HG02571 (cell line): ENCODE measurements at regions not wholly inside any gene's neighbourhood (a gene's known extent, or its start where the extent isn't known, plus 50 kb on each side); places are given as distances from the start of the nearest gene placed in this dataset.
"Not testable (repeated sequence)": the region's sequence is repeated elsewhere in the genome, so short reads cannot be mapped to it uniquely, and the experiment has no call there.

Experiments
- ATAC-seq: cut with Tn5 transposase; IDR thresholded peaks from one replicate; pipeline ENCODE4 v1.9.1; 2021; ENCODE audit warnings: mild to moderate bottlenecking, moderate library complexity; ENCODE audit not compliant: unreplicated experiment

DNA sequence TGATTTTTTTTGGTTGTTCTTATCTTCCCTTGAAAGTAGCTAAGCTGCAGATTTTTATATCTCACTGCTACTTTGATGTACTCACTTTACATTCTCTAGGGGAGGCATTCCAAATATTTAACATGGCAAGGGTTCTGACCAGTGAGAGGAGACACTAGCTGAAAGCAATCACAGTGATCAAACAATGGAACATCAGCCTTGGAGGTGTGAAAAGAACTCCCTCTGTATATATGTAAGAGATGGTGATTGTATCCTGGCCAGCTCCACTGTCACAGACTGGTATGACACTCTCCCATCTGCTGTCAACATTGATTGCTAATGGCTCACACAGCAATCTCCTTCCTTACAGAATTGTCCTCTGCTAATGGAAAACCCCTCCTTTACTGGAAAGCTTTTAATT lies 291.7 kb upstream of the CDH19 start:
- no peak for ATAC-seq

DNA sequence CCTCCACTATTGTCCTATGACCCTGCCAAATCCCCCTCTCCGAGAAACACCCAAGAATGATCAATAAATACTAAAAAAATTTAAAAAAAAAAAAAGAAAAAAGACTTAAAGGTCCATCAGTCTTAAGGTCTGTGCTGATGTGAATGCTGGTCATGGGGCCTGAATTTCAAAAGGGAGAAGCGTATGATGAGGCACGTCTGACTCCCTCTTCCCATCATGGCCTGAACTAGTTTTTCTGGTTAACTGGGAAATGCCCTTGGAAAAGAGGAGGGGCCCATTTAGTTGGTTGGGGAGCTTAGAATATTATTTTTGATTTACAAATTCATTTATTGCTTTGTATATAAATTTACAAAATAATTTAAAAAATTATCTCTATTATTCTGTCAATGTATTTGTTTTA lies 291.0 kb upstream of the CDH19 start:
- ATAC-seq, result no peak

DNA sequence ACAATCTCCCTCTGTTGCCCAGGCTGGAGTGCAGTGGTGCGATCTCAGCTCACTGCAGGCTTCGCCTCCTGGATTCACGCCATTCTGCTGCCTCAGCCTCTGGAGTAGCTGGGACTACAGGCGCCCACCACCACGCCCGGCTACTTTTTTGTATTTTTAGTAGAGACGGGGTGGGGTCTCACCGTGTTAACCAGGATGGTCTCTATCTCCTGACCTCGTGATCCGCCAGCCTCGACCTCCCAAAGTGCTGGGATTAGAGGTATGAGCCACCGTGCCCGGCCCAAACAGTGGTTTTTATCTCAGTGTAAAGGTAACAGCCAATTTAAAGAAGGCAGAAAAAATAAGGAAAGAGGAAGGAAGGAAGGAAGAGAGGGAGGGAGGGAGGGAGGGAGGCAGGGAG lies 288.5 kb upstream of the CDH19 start:
- ATAC-seq, result not testable (repeated sequence)

DNA sequence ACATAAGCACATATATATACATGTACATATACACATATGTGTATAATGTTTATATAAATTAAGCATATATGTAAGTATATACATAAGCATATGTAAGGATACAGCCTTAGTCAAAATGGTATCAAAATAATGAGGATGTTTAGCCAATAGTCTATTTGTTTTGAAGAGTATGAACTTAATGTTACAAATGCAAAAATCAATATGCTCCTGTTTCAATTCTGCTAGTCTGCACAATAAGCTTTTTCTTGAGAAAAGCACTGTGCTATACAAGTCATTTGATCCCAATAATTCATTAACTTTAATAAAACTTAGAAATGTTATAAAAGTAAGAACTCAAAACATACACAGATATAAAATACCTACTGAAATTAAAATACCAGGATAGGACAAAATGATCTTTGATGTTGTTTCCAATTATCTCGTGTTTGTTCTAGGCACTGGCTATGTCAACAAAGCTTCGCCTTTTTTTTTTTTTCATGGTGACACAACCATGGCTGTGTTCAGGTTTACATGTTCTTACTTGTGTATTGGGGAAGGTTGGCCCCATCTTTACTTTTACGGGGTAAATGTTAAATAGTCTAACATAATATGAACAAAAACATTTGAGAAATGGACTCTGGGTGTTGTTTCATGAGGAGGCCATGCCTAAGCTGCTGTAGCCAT lies 271.1 kb upstream of the CDH19 start:
- no peak for ATAC-seq

DNA sequence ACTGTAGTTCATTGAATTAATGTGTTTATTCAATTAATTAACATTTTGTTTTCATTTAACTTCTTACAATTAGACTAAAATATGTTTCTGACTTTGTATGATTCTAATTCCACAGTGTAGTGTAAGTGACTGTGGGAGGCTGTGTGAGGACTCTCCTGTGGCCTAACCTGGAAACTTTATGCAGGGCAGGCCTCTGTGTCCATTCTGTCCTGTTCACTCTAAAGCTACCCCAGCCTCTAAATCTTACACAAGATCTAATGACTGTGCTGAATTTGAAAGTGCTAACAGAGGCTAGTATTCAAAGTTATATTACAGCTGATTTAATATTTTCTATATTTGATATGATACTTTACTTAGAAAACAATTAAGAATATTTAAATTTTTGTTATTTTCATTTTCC lies 270.5 kb upstream of the CDH19 start:
- ATAC-seq, result no peak

DNA sequence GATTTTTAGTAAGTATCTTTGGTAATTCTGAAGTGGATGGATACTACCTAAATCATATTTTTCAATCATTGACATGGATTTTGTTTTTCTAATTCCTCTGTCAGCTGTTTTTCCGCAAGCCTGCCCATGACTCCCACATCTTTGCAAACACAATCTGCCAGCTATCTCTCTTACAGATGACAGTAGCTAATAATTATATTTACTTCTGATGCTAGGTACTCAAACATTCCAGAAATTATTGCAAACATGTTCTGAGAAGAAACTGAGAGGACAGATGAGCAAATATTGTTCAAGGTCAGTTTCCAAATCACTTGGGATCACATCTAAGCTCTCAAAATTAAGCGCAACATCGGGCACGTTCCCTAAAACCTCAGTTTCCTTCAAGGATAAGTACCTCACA lies 270.0 kb upstream of the CDH19 start:
- ATAC-seq, result no peak

DNA sequence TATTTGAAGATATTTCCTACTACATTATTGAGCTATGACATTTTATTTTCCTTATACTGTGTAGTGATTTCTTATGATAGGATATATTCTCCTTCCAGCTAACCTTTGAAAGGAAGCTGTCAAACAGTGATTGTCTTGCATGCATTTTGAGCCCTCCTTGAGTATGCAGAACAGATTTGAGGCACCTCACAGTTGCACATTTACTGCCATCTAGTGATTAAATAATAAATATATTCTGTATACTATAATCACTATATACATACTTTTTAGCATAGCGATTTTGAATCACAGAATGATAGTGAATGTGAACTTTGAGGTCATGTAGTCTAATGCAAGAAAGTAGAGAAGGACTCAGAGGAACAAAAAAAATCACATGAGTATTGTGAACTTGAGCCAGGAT lies 268.4 kb upstream of the CDH19 start:
- ATAC-seq, result no peak

DNA sequence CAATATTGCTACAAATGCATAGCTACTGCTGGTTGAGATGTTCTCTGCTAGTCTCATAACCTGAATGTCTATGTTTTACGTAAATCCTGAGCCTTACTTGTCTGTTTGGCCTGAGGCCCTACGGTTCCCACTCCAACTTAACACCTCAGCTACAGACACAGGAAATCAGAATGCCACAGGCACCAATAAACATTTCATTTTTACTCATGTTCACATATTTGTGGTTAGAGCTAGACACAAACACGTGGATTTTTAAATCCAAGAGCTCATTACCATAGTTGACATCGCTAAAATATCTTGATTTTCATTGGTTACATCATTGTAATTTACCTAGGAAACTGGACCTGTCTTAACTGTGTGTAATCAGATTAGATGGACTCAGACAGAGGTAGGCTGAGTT lies 263.8 kb upstream of the CDH19 start:
- ATAC-seq, result no peak

DNA sequence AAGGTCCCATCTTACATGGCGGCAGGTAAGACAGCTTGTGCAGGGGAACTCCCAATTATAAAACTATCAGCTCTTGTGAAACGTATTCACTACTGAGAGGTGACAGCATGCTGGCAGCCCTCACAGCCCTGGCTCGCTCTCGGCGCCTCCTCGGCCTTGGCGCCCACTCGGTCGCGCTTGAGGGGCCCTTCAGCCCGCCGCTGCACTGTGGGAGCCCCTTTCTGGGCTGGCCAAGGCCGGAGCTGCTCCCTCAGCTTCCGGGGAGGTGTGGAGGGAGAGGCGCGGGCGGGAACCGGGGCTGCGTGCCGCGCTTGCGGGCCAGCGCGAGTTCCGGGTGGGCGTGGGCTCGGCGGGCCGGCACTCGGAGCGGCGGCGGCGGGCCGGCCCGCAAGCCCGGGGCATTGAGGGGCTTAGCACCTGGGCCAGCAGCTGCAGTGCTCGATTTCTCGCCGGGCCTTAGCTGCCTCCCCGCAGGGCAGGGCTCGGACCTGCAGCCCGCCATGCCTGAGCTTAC lies 262.6 kb upstream of the CDH19 start:
- not testable (repeated sequence) for ATAC-seq

DNA sequence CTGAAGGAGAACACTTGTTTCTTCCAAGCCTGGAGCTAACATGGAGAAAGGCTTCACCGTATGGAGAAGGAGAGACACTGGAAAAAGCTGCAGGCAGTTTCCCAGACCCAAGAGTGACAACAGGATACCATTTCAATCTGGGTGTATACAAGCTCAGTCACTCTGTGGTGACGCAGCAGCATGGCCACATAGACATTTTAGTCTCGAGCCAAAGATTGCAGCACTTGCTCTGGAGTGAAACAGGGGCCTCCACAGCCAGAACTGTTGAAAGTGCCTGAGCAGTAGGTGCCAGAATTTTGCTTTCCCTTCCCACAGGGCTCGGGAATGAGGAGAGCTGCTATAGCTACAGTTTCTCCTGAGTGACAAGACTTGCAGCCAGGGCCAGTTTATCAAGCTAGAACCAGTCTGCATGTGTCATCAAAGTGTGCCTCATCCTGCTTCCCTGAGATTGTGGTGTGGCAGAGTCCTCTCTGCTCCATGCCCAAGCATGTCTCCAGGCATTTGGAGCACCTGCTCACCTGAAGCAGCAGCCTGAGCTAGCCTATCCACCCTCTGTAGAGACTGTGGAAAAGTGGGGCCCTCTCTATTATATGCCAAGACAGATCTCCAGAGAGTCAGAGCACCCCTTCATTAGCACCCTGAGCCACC lies 234.6 kb upstream of the CDH19 start:
- no peak for ATAC-seq

DNA sequence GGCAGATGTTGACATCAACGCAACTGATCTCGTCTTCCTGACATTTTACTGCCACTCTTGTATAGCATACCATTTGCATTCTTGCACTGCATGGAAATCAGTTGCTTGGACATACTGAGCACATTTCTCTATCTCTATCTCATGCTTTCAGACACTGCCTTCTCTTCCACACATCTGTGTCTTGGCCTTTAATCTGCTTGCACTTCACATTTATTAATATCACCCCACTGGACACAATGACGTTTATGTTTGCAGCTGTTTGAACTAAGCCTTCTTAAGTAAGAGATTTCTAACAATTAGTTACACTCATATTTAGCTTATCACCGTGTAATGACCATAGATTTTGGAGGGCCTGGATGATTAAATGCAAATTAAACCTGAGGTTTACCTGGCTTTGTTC lies 229.8 kb upstream of the CDH19 start:
- ATAC-seq, result no peak

DNA sequence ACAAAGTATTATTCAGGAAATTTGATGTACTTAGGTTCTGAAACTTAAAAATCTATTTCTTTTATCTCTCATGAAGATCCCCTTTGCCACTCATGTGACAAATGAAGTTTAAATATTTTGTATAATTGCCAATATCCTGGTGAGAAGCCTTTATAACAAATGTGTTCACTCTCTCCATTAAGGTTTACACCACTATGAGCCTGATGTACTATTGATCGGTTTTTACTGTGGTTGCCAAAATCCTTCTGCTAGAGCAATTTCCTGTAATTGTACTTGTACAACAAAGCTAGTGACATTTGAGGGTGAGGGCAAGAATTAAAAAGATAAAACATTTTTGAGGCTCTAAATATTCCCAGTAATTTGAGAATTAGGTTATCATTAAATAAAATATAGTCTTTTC lies 222.3 kb upstream of the CDH19 start:
- no peak for ATAC-seq

DNA sequence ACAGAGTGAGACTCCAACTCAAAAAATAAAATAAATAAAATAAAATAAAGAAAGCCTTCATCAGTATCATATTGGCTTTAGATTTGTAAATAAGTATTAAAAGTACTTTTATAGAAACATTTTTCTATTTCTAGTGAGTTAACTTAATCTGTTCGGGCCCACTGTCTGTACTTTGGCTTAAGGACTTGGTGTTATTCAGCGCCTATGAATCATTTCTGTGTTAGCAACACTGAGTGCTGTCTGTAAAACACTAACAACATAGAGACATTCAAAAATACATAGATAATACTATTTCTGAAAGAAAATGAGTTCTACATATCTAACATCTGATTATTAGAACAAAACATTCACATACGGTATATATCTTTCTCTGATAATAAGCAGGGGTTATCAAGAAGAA lies 221.5 kb upstream of the CDH19 start:
- ATAC-seq, result no peak

DNA sequence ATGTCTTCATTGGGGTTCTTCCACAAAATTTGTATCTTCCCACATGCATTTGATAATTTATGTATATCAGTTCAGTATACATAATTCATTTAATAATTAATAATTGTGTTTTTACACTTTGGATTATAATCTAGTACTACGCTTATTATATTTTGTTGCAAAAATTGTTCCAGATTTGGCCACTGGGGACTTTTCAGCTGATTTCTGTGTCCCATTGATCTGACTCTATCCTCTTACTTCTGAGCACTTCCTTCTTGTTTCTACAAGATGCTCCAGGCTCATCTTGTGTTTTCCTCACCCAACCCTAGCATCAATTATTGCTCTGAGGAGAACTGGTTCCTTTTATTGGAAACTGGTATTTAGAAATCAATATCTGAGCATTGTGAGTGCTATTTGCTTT lies 215.3 kb upstream of the CDH19 start:
- ATAC-seq, result no peak

DNA sequence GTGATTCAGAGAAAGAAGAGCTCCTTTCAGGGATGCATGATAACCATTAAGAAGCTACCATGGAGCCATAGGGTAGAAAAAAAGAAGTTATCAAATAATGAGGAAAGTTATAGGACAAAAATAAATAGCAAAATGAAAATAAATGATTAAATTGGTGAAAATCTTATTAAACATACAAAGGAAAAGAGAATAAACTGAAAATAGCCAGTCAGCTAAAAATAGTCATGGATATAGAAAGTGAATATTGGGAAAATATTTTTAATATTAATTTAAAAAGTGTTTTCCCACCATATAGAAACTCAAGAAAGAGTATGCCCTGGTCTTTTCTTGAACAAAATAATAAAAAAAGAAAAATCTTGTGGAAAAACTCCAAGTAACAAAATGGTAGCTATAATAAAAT lies 209.2 kb upstream of the CDH19 start:
- ATAC-seq, result no peak

DNA sequence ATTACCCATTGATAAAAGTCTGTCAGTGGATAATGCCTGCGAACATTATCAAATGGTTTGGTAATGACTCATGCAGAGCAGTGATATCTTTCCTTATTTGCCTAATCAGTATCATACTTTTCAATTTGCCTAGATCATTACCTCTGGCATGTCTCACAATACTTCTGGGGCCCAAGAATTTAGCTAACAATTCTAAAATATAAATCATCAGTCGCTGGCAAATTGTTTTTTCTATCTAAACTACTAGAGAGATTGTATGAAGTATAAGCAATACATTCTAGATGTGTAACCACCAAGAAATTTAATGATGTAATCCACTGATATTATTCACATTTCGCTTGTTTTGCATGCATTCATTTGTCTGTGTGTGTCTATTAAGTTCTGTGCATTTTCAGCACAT lies 191.2 kb upstream of the CDH19 start:
- ATAC-seq, result no peak

DNA sequence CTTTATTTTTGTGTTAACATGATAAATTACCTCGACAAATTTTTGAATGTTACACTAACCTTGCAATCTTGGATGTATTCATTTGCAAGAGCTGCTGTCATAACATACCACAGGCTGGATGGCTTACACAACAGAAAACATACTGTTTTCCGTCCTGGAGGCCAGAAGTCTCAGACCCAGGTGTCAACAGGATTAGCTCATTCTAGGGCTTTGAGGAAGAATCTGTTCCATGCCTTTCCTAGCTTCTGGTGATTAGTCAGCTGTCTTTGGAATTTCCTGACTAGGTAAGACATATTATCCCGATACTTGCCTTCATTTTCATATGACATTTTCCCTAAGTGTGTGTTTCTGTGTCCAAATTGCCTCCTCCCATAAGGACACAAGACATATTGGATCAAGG lies 188.6 kb upstream of the CDH19 start:
- ATAC-seq, result no peak

DNA sequence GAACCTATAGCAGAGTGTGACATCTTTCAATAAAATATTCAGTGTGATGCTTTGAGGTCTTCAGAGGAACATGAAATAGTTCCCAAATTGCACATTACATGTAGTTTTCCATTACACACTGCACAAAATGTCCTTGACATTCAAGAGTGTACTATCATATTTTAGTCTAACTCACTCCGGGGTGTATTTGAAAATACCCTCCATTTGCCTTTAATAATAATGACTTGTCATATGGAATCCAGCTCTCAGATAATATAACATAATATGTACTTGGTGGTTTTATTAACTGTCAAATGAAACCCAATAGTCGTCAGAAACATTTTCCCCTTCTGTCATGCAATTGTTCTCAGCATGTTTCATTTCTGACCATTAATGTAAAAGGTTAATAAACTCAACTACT lies 176.7 kb upstream of the CDH19 start:
- no peak for ATAC-seq

DNA sequence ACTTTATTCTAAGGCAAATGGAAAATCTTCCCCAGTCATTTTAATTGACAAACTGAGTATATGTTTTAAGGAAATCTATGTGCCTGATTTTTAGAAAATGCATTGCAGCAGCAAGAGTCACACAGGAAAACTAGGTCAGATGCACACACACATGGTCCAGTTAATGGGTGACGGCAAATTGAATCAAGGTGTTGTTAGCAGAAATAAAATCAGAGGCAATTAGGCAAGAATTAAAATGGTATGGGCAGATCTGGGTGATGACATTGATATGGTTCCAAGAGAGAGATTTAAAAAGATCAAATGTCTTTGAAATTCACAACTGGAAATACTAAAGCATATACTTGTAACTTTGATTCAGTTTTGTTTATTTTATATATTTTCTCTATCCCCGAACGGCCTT lies 174.2 kb upstream of the CDH19 start:
- ATAC-seq, result no peak

DNA sequence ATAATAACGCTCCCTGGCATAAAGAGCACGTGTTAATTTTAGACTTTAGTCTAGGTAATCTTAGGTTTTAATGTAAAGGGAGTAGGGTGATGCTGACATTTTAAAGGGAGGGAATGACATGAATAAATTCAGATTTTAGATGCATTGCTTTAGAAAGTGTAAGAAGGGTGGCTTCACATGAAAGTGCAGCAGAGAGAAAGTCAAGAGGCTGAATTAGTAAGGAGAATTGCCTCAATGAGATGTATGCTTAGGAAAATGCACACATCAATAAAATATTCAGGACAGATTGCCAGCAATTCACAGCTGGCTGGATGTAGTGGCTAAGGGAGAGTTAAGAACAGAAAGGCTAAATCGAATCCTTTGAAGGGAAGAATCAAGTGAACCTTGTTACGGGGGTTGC lies 165.5 kb upstream of the CDH19 start:
- ATAC-seq, result no peak

DNA sequence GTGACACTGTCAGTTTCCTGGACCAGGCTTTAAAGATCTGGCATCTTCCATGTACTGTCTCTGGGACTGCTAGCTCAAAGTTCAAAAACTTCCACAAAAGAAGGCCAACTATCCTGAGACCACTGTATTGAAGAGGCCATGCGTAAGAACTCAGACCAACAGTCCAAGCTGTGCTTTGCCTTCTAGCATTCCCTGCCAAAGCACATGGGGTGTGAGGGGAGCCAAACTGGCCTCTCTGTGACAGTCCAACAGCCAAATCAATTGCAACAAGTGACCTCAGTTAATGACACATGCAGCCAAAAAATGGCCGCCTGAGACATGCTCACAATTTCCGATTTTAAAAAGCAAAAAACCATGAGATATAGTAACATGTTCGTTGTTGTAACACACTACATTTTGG lies 160.3 kb upstream of the CDH19 start:
- ATAC-seq, result no peak

DNA sequence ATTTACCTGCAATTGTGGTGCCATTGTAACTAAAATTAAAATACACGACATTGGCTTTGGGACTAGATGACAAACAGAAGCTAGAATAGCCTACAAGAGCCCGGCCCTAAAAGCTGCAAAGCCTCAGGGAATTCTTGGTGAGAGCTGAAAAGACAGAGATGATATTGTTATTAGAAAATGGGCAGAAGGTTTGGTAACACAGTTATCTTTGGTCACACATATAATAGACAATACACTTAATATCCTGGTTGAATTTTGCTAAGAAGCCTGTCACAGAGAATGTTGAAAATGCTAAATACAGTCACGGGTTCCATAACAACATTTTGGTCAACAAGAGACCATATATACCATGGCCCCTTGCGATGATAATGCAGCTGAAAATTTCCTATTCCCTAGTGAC lies 157.3 kb upstream of the CDH19 start:
- no peak for ATAC-seq

DNA sequence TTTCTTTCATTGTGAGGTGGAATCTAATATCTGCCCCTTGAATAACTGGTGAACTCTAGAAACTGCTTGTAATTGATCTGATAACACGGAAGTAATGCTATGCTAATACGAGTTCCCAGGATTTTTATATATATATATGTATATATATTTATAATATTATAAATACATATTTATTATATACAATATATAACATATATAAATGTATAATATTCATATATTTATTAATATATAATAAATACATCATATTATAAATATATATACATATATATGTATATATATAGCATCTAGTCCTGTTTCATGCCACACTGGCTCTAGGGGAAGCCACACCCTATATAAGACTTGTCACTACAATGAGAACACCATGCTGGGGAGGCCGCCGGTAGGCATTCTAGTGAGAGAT lies 156.7 kb upstream of the CDH19 start:
- no peak for ATAC-seq
